MG63 (cell line): ENCODE measurements at regions not wholly inside any gene's neighbourhood (a gene's known extent, or its start where the extent isn't known, plus 50 kb on each side); places are given as distances from the start of the nearest gene placed in this dataset.

Source experiments
- DNase-seq: peaks from one replicate; pipeline ENCODE4 v3.0.0-alpha.2; 2020
- H3K27me3 ChIP-seq: fragments of 250-450 bp; sonication (Bioruptor Pico); 2 replicates; pipeline ENCODE4 v1.5.1; 2020; ENCODE audit warnings: mild to moderate bottlenecking, moderate library complexity
- H3K36me3 ChIP-seq: fragments of 250-450 bp; sonication (Bioruptor Pico); 2 replicates; pipeline ENCODE4 v1.5.1; 2020; ENCODE audit warnings: mild to moderate bottlenecking, moderate library complexity
- H3K4me3 ChIP-seq: fragments of 250-450 bp; sonication (Bioruptor Pico); 2 replicates; pipeline ENCODE4 v1.5.1; 2020; ENCODE audit warnings: mild to moderate bottlenecking, moderate library complexity
- H3K9me3 ChIP-seq: fragments of 250-450 bp; sonication (Bioruptor Pico); 2 replicates; pipeline ENCODE4 v1.5.1; 2020; ENCODE audit warnings: mild to moderate bottlenecking, moderate library complexity

- no peak for DNase-seq
These were observed 148.4 kb upstream of the SPRY1 start for GRCh38 chr4:123248085-123248659.

GRCh38 chr4:123249821-123250220 is 146.8 kb upstream of the SPRY1 start:
- Histone ChIP-seq H3K4me3 (no peak overlapping the region), H3K27me3 (no peaks in the 10 kb centered on the region), H3K36me3 (no peaks in the 10 kb centered on the region; the same call in 1 of the 2 replicates), H3K9me3 (no peaks in the 10 kb centered on the region)
- no peak for DNase-seq

More at GRCh38 chr4:123248085-123248659, 148.4 kb upstream of the SPRY1 start:
- Histone ChIP-seq H3K9me3 (no peaks in the 10 kb centered on the region), H3K36me3 (no peaks in the 10 kb centered on the region; the same call in 1 of the 2 replicates), H3K4me3 (no peak overlapping the region), H3K27me3 (no peaks in the 10 kb centered on the region)

DNA sequence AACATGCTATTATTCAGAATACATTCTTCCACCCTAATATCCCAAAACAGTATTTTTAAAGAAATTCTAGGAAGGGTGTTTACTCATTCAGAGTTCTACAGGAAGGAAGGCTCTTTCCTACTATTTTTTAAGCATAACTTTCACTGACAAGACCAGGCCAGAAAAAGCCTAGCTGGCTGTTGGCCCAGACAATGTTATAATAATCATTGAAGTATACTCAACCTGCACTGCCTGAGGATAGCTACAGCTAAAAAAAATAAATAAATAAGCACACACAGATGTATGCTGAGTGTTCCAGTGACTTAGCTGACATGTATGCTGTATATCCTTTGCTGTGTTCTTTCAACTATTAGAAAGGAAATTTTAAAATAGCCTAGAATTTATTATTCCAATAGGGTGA is 145.8 kb upstream of the SPRY1 start:
- DNase-seq = peak; percentile 57
- H3K27me3 ChIP-seq = no peaks in the 10 kb centered on the region
- H3K4me3 ChIP-seq = no peak overlapping the region
- H3K9me3 ChIP-seq = no peaks in the 10 kb centered on the region
- no peaks in the 10 kb centered on the region; the same call in 1 of the 2 replicates for H3K36me3 ChIP-seq

DNA sequence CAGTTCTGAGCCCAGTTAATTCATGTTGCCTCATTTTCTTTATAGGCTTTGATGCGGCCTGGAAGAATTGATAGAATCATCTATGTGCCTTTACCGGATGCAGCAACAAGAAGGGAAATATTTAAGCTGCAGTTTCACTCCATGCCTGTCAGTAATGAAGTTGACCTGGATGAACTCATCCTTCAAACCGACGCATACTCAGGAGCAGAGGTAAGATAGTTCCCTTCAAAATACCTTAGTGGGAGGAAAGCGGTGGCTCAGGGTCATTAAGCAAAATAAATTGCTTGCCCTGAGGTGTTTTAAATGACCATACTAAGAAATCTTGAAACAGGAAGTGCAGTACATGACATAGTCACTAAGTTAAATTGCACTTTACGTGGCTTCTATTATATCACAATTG is 140.6 kb upstream of the SPRY1 start:
- DNase-seq = no peak
- no peak overlapping the region for H3K4me3 ChIP-seq
- peaks cover 3% of the 10 kb centered on the region; the same call in 1 of the 2 replicates for H3K36me3 ChIP-seq
- H3K27me3 ChIP-seq = no peaks in the 10 kb centered on the region
- H3K9me3 ChIP-seq = no peaks in the 10 kb centered on the region

GRCh38 chr4:123256901-123257300 is 139.7 kb upstream of the SPRY1 start:
- H3K9me3 ChIP-seq = no peaks in the 10 kb centered on the region
- H3K4me3 ChIP-seq = no peak overlapping the region
- no peak for DNase-seq
- H3K36me3 ChIP-seq = 0 out of 2 replicates have a peak, but pooled peaks cover 3% of the 10 kb centered on the region
- H3K27me3 ChIP-seq = no peaks in the 10 kb centered on the region

- H3K27me3 ChIP-seq = no peaks in the 10 kb centered on the region
- H3K36me3 ChIP-seq = 0 out of 2 replicates have a peak, but pooled peaks cover 3% of the 10 kb centered on the region
- no peak for DNase-seq
- no peaks in the 10 kb centered on the region for H3K9me3 ChIP-seq
- no peak overlapping the region for H3K4me3 ChIP-seq
These were observed 139.0 kb upstream of the SPRY1 start for GRCh38 chr4:123257591-123257990.

- Histone ChIP-seq H3K36me3 (0 out of 2 replicates have a peak, but pooled peaks cover 3% of the 10 kb centered on the region), H3K9me3 (no peaks in the 10 kb centered on the region), H3K4me3 (no peak overlapping the region), H3K27me3 (no peaks in the 10 kb centered on the region)
- DNase-seq = no peak
These were observed 136.6 kb upstream of the SPRY1 start for GRCh38 chr4:123259676-123260646.

DNA sequence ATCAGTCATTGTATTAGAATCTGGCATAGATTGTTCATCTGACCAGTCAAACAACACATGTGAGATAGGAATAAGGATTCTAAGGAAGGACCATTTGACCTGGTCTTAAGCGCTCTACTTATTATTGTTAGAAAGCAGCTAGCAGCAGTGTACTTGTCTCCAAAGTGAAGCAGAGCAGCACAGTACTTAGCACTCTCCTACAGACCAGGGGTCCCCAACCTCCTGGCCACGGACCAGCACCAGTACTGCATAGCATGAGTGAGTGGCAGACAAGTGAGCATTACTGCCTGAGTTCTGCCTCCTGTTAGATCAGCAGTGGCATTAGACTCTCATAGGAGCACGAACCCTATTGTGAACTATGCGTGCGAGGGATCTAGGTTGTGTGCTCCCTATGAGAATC is 135.9 kb upstream of the SPRY1 start:
- Histone ChIP-seq H3K9me3 (no peaks in the 10 kb centered on the region), H3K27me3 (no peaks in the 10 kb centered on the region), H3K4me3 (no peak overlapping the region), H3K36me3 (0 out of 2 replicates have a peak, but pooled peaks cover 3% of the 10 kb centered on the region)
- no peak for DNase-seq

- no peaks in the 10 kb centered on the region for H3K9me3 ChIP-seq
- no peaks in the 10 kb centered on the region for H3K27me3 ChIP-seq
- H3K36me3 ChIP-seq = 0 out of 2 replicates have a peak, but pooled peaks cover under 1% of the 10 kb centered on the region
- DNase-seq = no peak
- H3K4me3 ChIP-seq = no peak overlapping the region
These were observed 134.5 kb upstream of the SPRY1 start for GRCh38 chr4:123262080-123262479.

DNA sequence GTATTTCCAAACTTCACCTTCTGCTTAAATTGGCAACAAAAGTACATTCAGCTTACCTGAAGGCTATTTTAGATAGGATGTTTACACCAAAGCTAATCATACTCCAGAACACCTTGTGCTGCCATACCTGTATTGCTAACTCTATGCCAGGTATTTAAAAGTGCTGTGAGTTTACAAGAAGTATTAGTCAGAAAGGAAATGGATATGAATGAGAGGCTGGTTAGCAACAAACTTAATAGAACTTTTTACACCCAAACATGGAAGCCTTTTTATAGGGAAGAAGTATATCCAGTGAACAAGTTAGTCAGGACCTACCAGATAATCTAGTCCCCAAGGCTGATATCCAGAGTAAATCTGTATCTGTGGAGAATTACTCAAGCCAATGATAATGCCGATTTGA is 131.2 kb upstream of the SPRY1 start:
- Histone ChIP-seq H3K36me3 (no peaks in the 10 kb centered on the region), H3K4me3 (no peak overlapping the region), H3K27me3 (no peaks in the 10 kb centered on the region), H3K9me3 (no peaks in the 10 kb centered on the region)
- no peak for DNase-seq

DNA sequence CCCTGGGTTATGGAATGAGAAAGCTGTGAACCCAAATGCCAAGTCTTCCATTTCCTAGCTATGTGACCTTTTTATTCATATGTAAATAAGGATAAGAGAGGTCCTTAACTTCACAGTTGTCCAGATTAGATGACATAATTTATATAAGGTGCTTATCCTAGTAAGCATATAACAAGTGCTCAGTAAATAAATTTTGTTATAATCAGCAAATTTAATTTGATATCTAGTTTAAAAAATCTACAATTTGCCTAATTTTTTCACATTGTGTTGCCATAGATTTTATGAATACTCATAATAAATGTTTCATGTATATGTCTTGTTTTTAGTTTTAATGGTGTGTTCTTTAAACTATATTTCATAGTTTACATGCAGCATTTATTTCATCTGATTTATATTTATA is 130.4 kb upstream of the SPRY1 start:
- Histone ChIP-seq H3K9me3 (no peaks in the 10 kb centered on the region), H3K27me3 (no peaks in the 10 kb centered on the region), H3K4me3 (no peak overlapping the region), H3K36me3 (no peaks in the 10 kb centered on the region)
- DNase-seq = no peak

GRCh38 chr4:123278755-123279154 is 117.8 kb upstream of the SPRY1 start:
- no peaks in the 10 kb centered on the region for H3K36me3 ChIP-seq
- no peak overlapping the region for H3K4me3 ChIP-seq
- H3K27me3 ChIP-seq = no peaks in the 10 kb centered on the region
- no peaks in the 10 kb centered on the region for H3K9me3 ChIP-seq
- DNase-seq = no peak

DNA sequence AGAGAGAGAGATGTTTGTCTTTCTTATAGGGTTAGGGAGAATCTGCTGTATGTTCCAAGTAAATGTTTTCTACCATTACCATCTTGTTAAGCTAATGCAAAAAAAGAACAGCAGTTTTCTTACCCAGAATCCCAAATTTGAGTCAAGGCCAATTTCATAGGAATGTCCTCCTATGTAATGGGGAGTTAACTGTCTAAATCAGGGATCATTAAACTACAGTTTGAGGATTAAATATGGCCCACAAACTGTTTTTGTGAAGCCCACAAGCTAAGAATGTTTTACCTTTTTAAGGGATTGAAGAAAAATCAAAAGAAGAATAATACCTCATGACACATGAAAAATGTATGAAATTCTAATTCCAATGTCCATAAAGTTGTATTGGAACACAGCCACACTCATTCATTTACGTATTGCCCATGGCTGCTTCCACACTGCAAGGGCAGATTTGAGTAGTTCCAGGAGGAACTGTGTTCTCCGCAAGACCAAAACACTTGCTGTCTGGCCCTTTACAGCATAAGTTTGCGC is 113.2 kb upstream of the SPRY1 start:
- no peaks in the 10 kb centered on the region for H3K27me3 ChIP-seq
- H3K36me3 ChIP-seq = no peaks in the 10 kb centered on the region
- no peak overlapping the region for H3K4me3 ChIP-seq
- H3K9me3 ChIP-seq = no peaks in the 10 kb centered on the region
- DNase-seq = no peak

- Histone ChIP-seq H3K36me3 (no peaks in the 10 kb centered on the region; the same call in 1 of the 2 replicates), H3K27me3 (no peaks in the 10 kb centered on the region), H3K9me3 (no peaks in the 10 kb centered on the region), H3K4me3 (no peak overlapping the region)
- DNase-seq = no peak
These were observed 112.4 kb upstream of the SPRY1 start for GRCh38 chr4:123284168-123284567.

GRCh38 chr4:123286903-123287466 is 109.6 kb upstream of the SPRY1 start:
- no peaks in the 10 kb centered on the region for H3K27me3 ChIP-seq

GRCh38 chr4:123288309-123289025 is 108.1 kb upstream of the SPRY1 start:
- no peak overlapping the region for H3K4me3 ChIP-seq
- no peaks in the 10 kb centered on the region for H3K27me3 ChIP-seq
- no peak for DNase-seq
- peaks cover 11% of the 10 kb centered on the region for H3K9me3 ChIP-seq
- no peaks in the 10 kb centered on the region; the same call in 1 of the 2 replicates for H3K36me3 ChIP-seq

More at GRCh38 chr4:123286903-123287466, 109.6 kb upstream of the SPRY1 start:
- no peaks in the 10 kb centered on the region; the same call in 1 of the 2 replicates for H3K36me3 ChIP-seq
- DNase-seq = no peak
- H3K4me3 ChIP-seq = no peak overlapping the region
- H3K9me3 ChIP-seq = peaks cover 11% of the 10 kb centered on the region
